OCI-LY1 (cell line): ENCODE measurements at regions not wholly inside any gene's neighbourhood (a gene's known extent, or its start where the extent isn't known, plus 50 kb on each side); places are given as distances from the start of the nearest gene placed in this dataset.

Experiments used
- CTCF ChIP-seq: fragments of 200-600 bp; sonication (generic), shearing (Covaris generic); IDR thresholded peaks from 2 replicates; pipeline ENCODE4 v1.5.1; 2017; ENCODE audit warnings: mild to moderate bottlenecking, antibody characterized with exemption, low read length, moderate library complexity, mixed read lengths
- EZH2 ChIP-seq: fragments of 200-600 bp; sonication (generic), shearing (Covaris generic); IDR thresholded peaks from 2 replicates; pipeline ENCODE4 v1.8.0; 2017; ENCODE audit warnings: borderline replicate concordance, mixed run types, mild to moderate bottlenecking, antibody characterized with exemption, low read length, moderate library complexity, mixed read lengths

- TF ChIP-seq CTCF (no peak), EZH2 (no peak)
These were observed 221.2 kb upstream of the CD180 start for GRCh38 chr5:67417839-67418238.
